Mesendoderm (in vitro differentiated cells): ENCODE measurements at regions not wholly inside any gene's neighbourhood (a gene's known extent, or its start where the extent isn't known, plus 50 kb on each side); places are given as distances from the start of the nearest gene placed in this dataset.

Experiments
- DNase-seq: peaks from one replicate; pipeline ENCODE4 v3.0.0; 2013
- H2AK5ac ChIP-seq: 2 replicates; pipeline ENCODE4 v1.6.1; 2013; ENCODE audit warnings: low read length, inconsistent platforms
- H2BK120ac ChIP-seq: 2 replicates; pipeline ENCODE4 v1.6.1; 2013; ENCODE audit warnings: low read depth, mild to moderate bottlenecking, low read length, moderate library complexity, mixed read lengths
- H2BK15ac ChIP-seq: replicated peaks from 2 replicates; pipeline ENCODE4 v1.6.1; 2013; ENCODE audit warnings: low read depth, mild to moderate bottlenecking, moderate library complexity
- H2BK5ac ChIP-seq: 2 replicates; pipeline ENCODE4 v1.6.1; 2013; ENCODE audit warnings: low read length, inconsistent platforms
- H3K18ac ChIP-seq: 2 replicates; pipeline ENCODE4 v1.6.1; 2013; ENCODE audit warnings: mild to moderate bottlenecking, low read length, mixed read lengths
- H3K23ac ChIP-seq: one replicate; pipeline ENCODE4 v1.6.1; 2013; ENCODE audit warnings: low read length
- H3K27ac ChIP-seq: 2 replicates; pipeline ENCODE4 v1.5.1; 2013; ENCODE audit warnings: low read depth, mild to moderate bottlenecking, inconsistent platforms, low read length, moderate library complexity
- H3K27me3 ChIP-seq: 2 replicates; pipeline ENCODE4 v1.6.1; 2013; ENCODE audit warnings: low read length, control low read depth, mild to moderate bottlenecking, inconsistent platforms; ENCODE audit not compliant: insufficient read depth, poor library complexity
- H3K36me3 ChIP-seq: 2 replicates; pipeline ENCODE4 v1.6.1; 2013; ENCODE audit warnings: low read length, inconsistent platforms; ENCODE audit not compliant: control insufficient read depth, insufficient read depth
- H3K4ac ChIP-seq: one replicate; pipeline ENCODE4 v1.6.1; 2013; ENCODE audit warnings: low read depth, mild to moderate bottlenecking, low read length, moderate library complexity
- H3K4me1 ChIP-seq: 2 replicates; pipeline ENCODE4 v1.6.1; 2013; ENCODE audit warnings: low read depth, low read length, inconsistent platforms; ENCODE audit not compliant: control insufficient read depth
- H3K4me2 ChIP-seq: 2 replicates; pipeline ENCODE4 v1.6.1; 2013; ENCODE audit warnings: low read length
- H3K4me3 ChIP-seq: 2 replicates; pipeline ENCODE4 v1.5.1; 2013; ENCODE audit warnings: mild to moderate bottlenecking, low read length
- H3K56ac ChIP-seq: one replicate; pipeline ENCODE4 v1.6.1; 2013; ENCODE audit warnings: low read length
- H3K79me1 ChIP-seq: 2 replicates; pipeline ENCODE4 v1.6.1; 2013; ENCODE audit warnings: low read length, inconsistent platforms
- H3K79me2 ChIP-seq: 2 replicates; pipeline ENCODE4 v1.6.1; 2013; ENCODE audit warnings: mild to moderate bottlenecking, low read length; ENCODE audit not compliant: control insufficient read depth, insufficient read depth
- H3K9ac ChIP-seq: 2 replicates; pipeline ENCODE4 v1.6.1; 2013; ENCODE audit warnings: low read length, inconsistent platforms
- H4K5ac ChIP-seq: one replicate; pipeline ENCODE4 v1.6.1; 2013; ENCODE audit warnings: low read length
- H4K8ac ChIP-seq: one replicate; pipeline ENCODE4 v1.6.1; 2013; ENCODE audit warnings: low read depth, mild to moderate bottlenecking, control low read depth, low read length, moderate library complexity
- WGBS: extraction: QIAGEN DNeasy Blood & Tissue Kit; methylation state at CpG from one replicate; pipeline ENCODE4 v1.1.7; 2013; ENCODE audit warnings: low lambda C conversion rate, missing lambda C conversion rate; ENCODE audit not compliant: insufficient coverage; ENCODE audit errors: extremely low coverage; 5-methylcytosine and 5-hydroxymethylcytosine counted together

- H3K27me3 ChIP-seq: no peaks in the 10 kb centered on the region
- no peak overlapping the region for H2BK120ac ChIP-seq
- DNase-seq: no peak
- no peak overlapping the region for H3K4ac ChIP-seq
- no CpG with 5 or more reads among the region's 13 CpGs for WGBS
- H3K56ac ChIP-seq: peak overlapping the region; percentile 42
- no peak overlapping the region for H3K23ac ChIP-seq
- no peak overlapping the region for H4K8ac ChIP-seq
- H3K18ac ChIP-seq: no peak overlapping the region
- no peak overlapping the region for H4K5ac ChIP-seq
- peak overlapping the region; percentile 9 for H3K9ac ChIP-seq
- H3K36me3 ChIP-seq: no peaks in the 10 kb centered on the region
- H3K4me1 ChIP-seq: peaks cover 7% of the 10 kb centered on the region
- no peak overlapping the region for H3K4me3 ChIP-seq
- no peak overlapping the region for H3K27ac ChIP-seq
- peak overlapping the region; percentile 67 for H3K4me2 ChIP-seq
- H2AK5ac ChIP-seq: no peak overlapping the region
- no peaks in the 10 kb centered on the region for H3K79me2 ChIP-seq
- no peak overlapping the region for H2BK5ac ChIP-seq
- H2BK15ac ChIP-seq: no peak overlapping the region
- no peaks in the 10 kb centered on the region for H3K79me1 ChIP-seq
These were observed 55.1 kb upstream of the KDM7A start for GRCh38 chr7:140231771-140232491.

DNA sequence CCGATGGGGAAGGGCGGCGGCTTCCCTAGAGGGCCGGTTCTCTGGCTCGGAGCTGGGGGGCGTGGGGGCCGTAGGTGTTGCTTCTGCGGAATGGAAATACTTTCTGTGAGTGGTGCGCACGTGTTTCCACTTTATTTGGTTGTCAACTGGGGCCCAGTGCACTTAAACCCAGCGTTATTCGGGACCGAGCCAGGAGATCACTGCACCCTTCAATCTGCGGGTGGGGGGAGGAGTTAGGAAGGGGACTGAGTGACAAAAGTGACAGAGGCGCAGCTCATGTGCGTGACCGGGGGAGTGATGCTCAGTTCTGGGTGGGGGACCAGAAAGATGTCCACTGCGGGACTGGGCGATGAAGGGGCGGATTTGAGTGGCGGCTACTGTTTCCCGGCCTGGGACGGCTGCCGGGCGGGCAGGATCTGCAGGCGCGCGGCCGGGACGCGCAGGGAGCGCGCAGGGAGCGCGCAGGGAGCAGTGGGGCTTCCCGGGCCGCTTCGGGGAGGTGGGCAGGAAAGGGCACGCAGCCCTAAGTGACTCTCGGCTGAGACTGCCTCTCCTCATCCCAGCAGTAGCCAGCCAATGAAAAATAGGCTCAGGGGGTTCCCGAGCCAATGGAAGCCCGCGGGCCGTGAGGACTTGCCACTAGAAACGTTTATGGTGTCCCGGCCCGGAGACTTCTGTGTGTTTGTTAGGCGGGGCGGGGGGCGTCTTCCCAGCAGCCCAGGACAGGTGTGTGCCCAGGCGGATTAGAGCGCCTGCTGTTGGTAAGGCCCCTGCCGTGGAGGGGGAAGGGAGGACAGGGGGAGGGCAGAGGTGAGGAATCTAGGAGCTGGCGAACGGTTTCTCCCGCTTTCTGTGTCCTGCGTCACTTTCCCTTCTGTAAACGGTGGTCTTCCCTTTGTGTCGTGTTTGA lies 54.3 kb upstream of the KDM7A start:
- no peak overlapping the region for H4K5ac ChIP-seq
- peaks cover 7% of the 10 kb centered on the region for H3K4me1 ChIP-seq
- peak overlapping the region; percentile 66 for H3K56ac ChIP-seq
- H3K4ac ChIP-seq: no peak overlapping the region
- H3K79me2 ChIP-seq: no peaks in the 10 kb centered on the region
- no peak overlapping the region for H3K23ac ChIP-seq
- no peak overlapping the region for H4K8ac ChIP-seq
- H3K79me1 ChIP-seq: no peaks in the 10 kb centered on the region
- H3K4me2 ChIP-seq: peak overlapping the region; percentile 76
- no peaks in the 10 kb centered on the region for H3K36me3 ChIP-seq
- H3K4me3 ChIP-seq: peak overlapping the region; percentile 20
- no peak overlapping the region for H2BK120ac ChIP-seq
- no peaks in the 10 kb centered on the region for H3K27me3 ChIP-seq
- H2AK5ac ChIP-seq: no peak overlapping the region
- no peak overlapping the region for H2BK15ac ChIP-seq
- DNase-seq: peak; percentile 92
- WGBS: no CpG with 5 or more reads among the region's 59 CpGs
- no peak overlapping the region for H2BK5ac ChIP-seq
- H3K18ac ChIP-seq: no peak overlapping the region
- H3K27ac ChIP-seq: no peak overlapping the region
- peak overlapping the region; percentile 9 for H3K9ac ChIP-seq

DNA sequence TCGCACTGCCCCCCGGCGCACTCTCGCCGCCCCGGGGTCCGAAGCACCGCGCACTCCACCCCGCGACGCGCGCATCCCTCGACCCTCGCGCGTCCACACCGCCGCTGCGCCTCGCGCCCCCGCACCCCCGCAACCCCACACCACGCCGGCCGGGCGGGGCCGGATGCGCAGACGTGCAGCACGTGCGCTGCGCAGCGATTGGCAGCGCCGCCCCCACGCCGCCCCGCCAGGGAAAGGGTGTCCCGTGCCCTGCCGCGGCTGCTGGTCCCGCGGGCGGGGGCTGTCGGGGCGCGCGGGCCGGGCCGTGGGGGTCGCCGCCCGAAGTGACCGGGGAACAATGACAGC lies 53.7 kb upstream of the KDM7A start:
- no peak for DNase-seq
- Histone ChIP-seq H3K23ac (peak overlapping the region; percentile 66), H3K27ac (no peak overlapping the region), H3K9ac (peak overlapping the region; percentile 0), H4K5ac (no peak overlapping the region), H3K4ac (no peak overlapping the region), H3K4me3 (no peak overlapping the region), H3K4me1 (peaks cover 7% of the 10 kb centered on the region), H3K4me2 (peak overlapping the region; percentile 76), H3K27me3 (no peaks in the 10 kb centered on the region), H3K36me3 (no peaks in the 10 kb centered on the region), H2BK120ac (no peak overlapping the region), H2BK15ac (no peak overlapping the region), H4K8ac (no peak overlapping the region), H3K79me2 (no peaks in the 10 kb centered on the region), H2AK5ac (no peak overlapping the region), H3K56ac (peak overlapping the region; percentile 70), H3K18ac (no peak overlapping the region), H3K79me1 (no peaks in the 10 kb centered on the region), H2BK5ac (no peak overlapping the region)
- no CpG with 5 or more reads among the region's 57 CpGs for WGBS

GRCh38 chr7:140229591-140230515 lies 53.1 kb upstream of the KDM7A start:
- H3K27me3 ChIP-seq: no peaks in the 10 kb centered on the region
- no peak overlapping the region for H3K27ac ChIP-seq
- peak overlapping the region; percentile 66 for H3K23ac ChIP-seq
- no peak overlapping the region for H3K4me3 ChIP-seq
- peak overlapping the region; percentile 0 for H3K9ac ChIP-seq
- no peak overlapping the region for H2BK5ac ChIP-seq
- peaks cover 7% of the 10 kb centered on the region for H3K4me1 ChIP-seq
- no peaks in the 10 kb centered on the region for H3K79me1 ChIP-seq
- H4K8ac ChIP-seq: no peak overlapping the region
- H3K18ac ChIP-seq: no peak overlapping the region
- H3K56ac ChIP-seq: peak overlapping the region; percentile 78
- H4K5ac ChIP-seq: no peak overlapping the region
- no peak overlapping the region for H2BK120ac ChIP-seq
- H3K36me3 ChIP-seq: no peaks in the 10 kb centered on the region
- DNase-seq: peak; percentile 31
- no peak overlapping the region for H3K4ac ChIP-seq
- H2AK5ac ChIP-seq: no peak overlapping the region
- WGBS: no CpG with 5 or more reads among the region's 44 CpGs
- no peak overlapping the region for H2BK15ac ChIP-seq
- no peaks in the 10 kb centered on the region for H3K79me2 ChIP-seq
- peak overlapping the region; percentile 76 for H3K4me2 ChIP-seq

DNA sequence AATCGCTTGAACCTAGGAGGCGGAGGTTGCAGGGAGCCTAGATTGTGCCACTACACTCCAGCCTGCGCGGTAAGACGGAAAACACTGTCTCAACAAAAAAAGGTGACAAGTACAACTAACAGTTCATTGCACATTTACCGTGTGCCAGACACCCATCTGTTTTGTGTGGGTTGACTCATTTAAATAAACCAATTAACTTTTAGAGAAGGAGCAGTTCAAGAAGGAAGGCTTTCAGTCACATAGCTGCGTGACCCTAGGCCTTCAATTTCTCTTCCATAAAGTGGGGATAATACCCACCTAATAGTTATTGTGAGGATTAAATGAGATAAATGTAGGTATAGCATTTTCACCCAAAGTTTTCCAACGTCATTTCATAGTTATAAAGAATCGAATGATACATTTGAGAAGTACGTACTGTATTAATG lies 52.3 kb upstream of the KDM7A start:
- Histone ChIP-seq H3K27ac (no peak overlapping the region), H2BK5ac (no peak overlapping the region), H3K18ac (no peak overlapping the region), H4K5ac (no peak overlapping the region), H2BK15ac (no peak overlapping the region), H4K8ac (no peak overlapping the region), H2AK5ac (no peak overlapping the region), H3K4me1 (peaks cover 7% of the 10 kb centered on the region), H3K4ac (no peak overlapping the region), H3K36me3 (no peaks in the 10 kb centered on the region), H3K79me1 (no peaks in the 10 kb centered on the region), H3K79me2 (no peaks in the 10 kb centered on the region), H3K23ac (no peak overlapping the region), H3K9ac (no peak overlapping the region), H2BK120ac (no peak overlapping the region), H3K4me3 (no peak overlapping the region), H3K4me2 (no peak overlapping the region), H3K56ac (no peak overlapping the region), H3K27me3 (no peaks in the 10 kb centered on the region)
- no peak for DNase-seq
- no CpG with 5 or more reads among the region's 10 CpGs for WGBS
